DOHH2 (cell line): ENCODE measurements at regions not wholly inside any gene's neighbourhood (a gene's known extent, or its start where the extent isn't known, plus 50 kb on each side); places are given as distances from the start of the nearest gene placed in this dataset.

Source experiments
- H3F3A ChIP-seq: fragments of 200-600 bp; sonication (generic), shearing (Covaris generic); 2 replicates; pipeline ENCODE4 v1.6.0; 2016; ENCODE audit warnings: antibody characterized with exemption, mild to moderate bottlenecking; ENCODE audit not compliant: control insufficient read depth, insufficient read depth
- H3K27ac ChIP-seq: fragments of 200-600 bp; sonication (generic); 2 replicates; pipeline ENCODE4 v1.5.1; 2014; ENCODE audit warnings: low read depth, mild to moderate bottlenecking, low read length, moderate library complexity
- H3K27me3 ChIP-seq: fragments of 200-600 bp; sonication (generic); 2 replicates; pipeline ENCODE4 v1.6.1; 2014; ENCODE audit warnings: mild to moderate bottlenecking, low read length, mixed read lengths; ENCODE audit not compliant: control insufficient read depth
- H3K36me3 ChIP-seq: fragments of 200-600 bp; sonication (generic); 2 replicates; pipeline ENCODE4 v1.6.1; 2014; ENCODE audit warnings: mild to moderate bottlenecking, low read length, moderate library complexity, mixed read lengths; ENCODE audit not compliant: control insufficient read depth
- H3K4me1 ChIP-seq: fragments of 200-600 bp; sonication (generic); 2 replicates; pipeline ENCODE4 v1.6.1; 2014; ENCODE audit warnings: mild to moderate bottlenecking, low read length, mixed read lengths; ENCODE audit not compliant: control insufficient read depth
- H3K4me2 ChIP-seq: fragments of 200-600 bp; sonication (generic); 2 replicates; pipeline ENCODE4 v1.6.0; 2014; ENCODE audit warnings: mild to moderate bottlenecking, low read length, moderate library complexity
- H3K4me3 ChIP-seq: fragments of 200-600 bp; sonication (generic); 2 replicates; pipeline ENCODE4 v1.5.1; 2014; ENCODE audit warnings: mild to moderate bottlenecking, low read length, mixed read lengths
- H3K79me2 ChIP-seq: fragments of 200-600 bp; sonication (generic); 2 replicates; pipeline ENCODE4 v1.6.1; 2014; ENCODE audit warnings: mild to moderate bottlenecking, low read length, mixed read lengths; ENCODE audit not compliant: control insufficient read depth
- H3K9me2 ChIP-seq: fragments of 200-600 bp; sonication (generic); replicated peaks from 2 replicates; pipeline ENCODE4 v1.6.1; 2014; ENCODE audit warnings: mild to moderate bottlenecking, low read length, mixed read lengths; ENCODE audit not compliant: control insufficient read depth
- H3K9me3 ChIP-seq: fragments of 200-600 bp; sonication (generic); 2 replicates; pipeline ENCODE4 v1.6.1; 2014; ENCODE audit warnings: antibody characterized with exemption, low read length, mixed read lengths; ENCODE audit not compliant: control insufficient read depth, insufficient read depth
- H4K20me1 ChIP-seq: fragments of 200-600 bp; sonication (generic); 2 replicates; pipeline ENCODE4 v1.6.0; 2014; ENCODE audit warnings: low read depth, mild to moderate bottlenecking, antibody characterized with exemption, low read length, moderate library complexity; ENCODE audit not compliant: control insufficient read depth, insufficient read depth
- EZH2phosphoT487 ChIP-seq: fragments of 200-600 bp; sonication (generic); IDR thresholded peaks from 2 replicates; pipeline ENCODE4 v1.6.1; 2017; ENCODE audit warnings: borderline replicate concordance, mild to moderate bottlenecking, antibody characterized with exemption, low read length, moderate library complexity, mixed read lengths
- TF ChIP-seq, protein P1 (sequence below): fragments of 200-600 bp; sonication (generic); IDR thresholded peaks from one replicate; pipeline ENCODE4 v1.5.1; 2014; ENCODE audit warnings: antibody characterized with exemption, mild to moderate bottlenecking, low read depth, low read length; ENCODE audit not compliant: poor library complexity, severe bottlenecking

- Histone ChIP-seq H4K20me1 (no peaks in the 10 kb centered on the region), H3F3A (no peaks in the 10 kb centered on the region), H3K4me3 (no peak overlapping the region), H3K27ac (no peak overlapping the region), H3K4me1 (no peaks in the 10 kb centered on the region), H3K9me3 (no peaks in the 10 kb centered on the region), H3K9me2 (no peaks in the 10 kb centered on the region), H3K79me2 (no peaks in the 10 kb centered on the region), H3K27me3 (no peaks in the 10 kb centered on the region), H3K36me3 (no peaks in the 10 kb centered on the region), H3K4me2 (no peak overlapping the region)
- no peak for TF ChIP-seq EZH2phosphoT487
- TF ChIP-seq, protein P1, sequence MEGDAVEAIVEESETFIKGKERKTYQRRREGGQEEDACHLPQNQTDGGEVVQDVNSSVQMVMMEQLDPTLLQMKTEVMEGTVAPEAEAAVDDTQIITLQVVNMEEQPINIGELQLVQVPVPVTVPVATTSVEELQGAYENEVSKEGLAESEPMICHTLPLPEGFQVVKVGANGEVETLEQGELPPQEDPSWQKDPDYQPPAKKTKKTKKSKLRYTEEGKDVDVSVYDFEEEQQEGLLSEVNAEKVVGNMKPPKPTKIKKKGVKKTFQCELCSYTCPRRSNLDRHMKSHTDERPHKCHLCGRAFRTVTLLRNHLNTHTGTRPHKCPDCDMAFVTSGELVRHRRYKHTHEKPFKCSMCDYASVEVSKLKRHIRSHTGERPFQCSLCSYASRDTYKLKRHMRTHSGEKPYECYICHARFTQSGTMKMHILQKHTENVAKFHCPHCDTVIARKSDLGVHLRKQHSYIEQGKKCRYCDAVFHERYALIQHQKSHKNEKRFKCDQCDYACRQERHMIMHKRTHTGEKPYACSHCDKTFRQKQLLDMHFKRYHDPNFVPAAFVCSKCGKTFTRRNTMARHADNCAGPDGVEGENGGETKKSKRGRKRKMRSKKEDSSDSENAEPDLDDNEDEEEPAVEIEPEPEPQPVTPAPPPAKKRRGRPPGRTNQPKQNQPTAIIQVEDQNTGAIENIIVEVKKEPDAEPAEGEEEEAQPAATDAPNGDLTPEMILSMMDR: no peak
These were observed 359.6 kb upstream of the CCL2 start for GRCh38 chr17:33895491-33895890.

GRCh38 chr17:33896263-33896662 is 358.8 kb upstream of the CCL2 start:
- Histone ChIP-seq H3K27me3 (no peaks in the 10 kb centered on the region), H4K20me1 (no peaks in the 10 kb centered on the region), H3F3A (no peaks in the 10 kb centered on the region), H3K27ac (no peak overlapping the region), H3K4me3 (no peak overlapping the region), H3K4me2 (no peak overlapping the region), H3K4me1 (no peaks in the 10 kb centered on the region), H3K9me2 (no peaks in the 10 kb centered on the region), H3K79me2 (no peaks in the 10 kb centered on the region), H3K36me3 (no peaks in the 10 kb centered on the region), H3K9me3 (no peaks in the 10 kb centered on the region)
- TF ChIP-seq EZH2phosphoT487: no peak
- TF ChIP-seq, protein P1: no peak

- no peaks in the 10 kb centered on the region for H3K36me3 ChIP-seq
- no peaks in the 10 kb centered on the region for H3K4me1 ChIP-seq
- no peaks in the 10 kb centered on the region for H3K9me3 ChIP-seq
- H3K79me2 ChIP-seq: no peaks in the 10 kb centered on the region
- H3K9me2 ChIP-seq: no peaks in the 10 kb centered on the region
- TF ChIP-seq EZH2phosphoT487: no peak
- TF ChIP-seq, protein P1: no peak
- no peaks in the 10 kb centered on the region for H4K20me1 ChIP-seq
- no peak overlapping the region for H3K4me2 ChIP-seq
- no peak overlapping the region for H3K27ac ChIP-seq
- H3K4me3 ChIP-seq: no peak overlapping the region
- no peaks in the 10 kb centered on the region for H3F3A ChIP-seq
- H3K27me3 ChIP-seq: no peaks in the 10 kb centered on the region
These were observed 354.0 kb upstream of the CCL2 start for GRCh38 chr17:33901085-33901484.

- Histone ChIP-seq H3K79me2 (no peaks in the 10 kb centered on the region), H3K4me1 (no peaks in the 10 kb centered on the region), H3K4me3 (no peak overlapping the region), H3K27ac (no peak overlapping the region), H3F3A (no peaks in the 10 kb centered on the region), H3K27me3 (no peaks in the 10 kb centered on the region), H3K4me2 (no peak overlapping the region), H3K9me3 (no peaks in the 10 kb centered on the region), H3K9me2 (no peaks in the 10 kb centered on the region), H4K20me1 (no peaks in the 10 kb centered on the region), H3K36me3 (no peaks in the 10 kb centered on the region)
- TF ChIP-seq EZH2phosphoT487: no peak
- TF ChIP-seq, protein P1: no peak
These were observed 352.1 kb upstream of the CCL2 start for GRCh38 chr17:33902901-33903449.
